Mucosa of rectum (tissue), 2 donors: ENCODE measurements at regions not wholly inside any gene's neighbourhood (a gene's known extent, or its start where the extent isn't known, plus 50 kb on each side); places are given as distances from the start of the nearest gene placed in this dataset.

ENCODE experiments used
- H3K27ac ChIP-seq, 2 donors: one replicate each; pipeline ENCODE4 v1.7.0; 2013; ENCODE audit warnings: inconsistent platforms in 2 of 2, low read depth in 2 of 2, low read length in 2 of 2
- H3K27me3 ChIP-seq, 2 donors: one replicate each; pipeline ENCODE4 v1.7.0; 2013; ENCODE audit warnings: low read length in 2 of 2; ENCODE audit not compliant: control insufficient read depth in 2 of 2, insufficient read depth in 2 of 2
- H3K36me3 ChIP-seq, 2 donors: one replicate each; pipeline ENCODE4 v1.7.0; 2013; ENCODE audit warnings: low read length in 2 of 2; ENCODE audit not compliant: control insufficient read depth in 2 of 2, insufficient read depth in 2 of 2
- H3K4me1 ChIP-seq, 2 donors: one replicate each; pipeline ENCODE4 v1.7.0; 2013; ENCODE audit warnings: low read length in 2 of 2, mild to moderate bottlenecking in 1 of 2; ENCODE audit not compliant: control insufficient read depth in 2 of 2, insufficient read depth in 2 of 2
- H3K4me3 ChIP-seq, 2 donors: one replicate each; pipeline ENCODE4 v1.7.0; 2013; ENCODE audit warnings: low read length in 2 of 2
- H3K9ac ChIP-seq, 2 donors: one replicate each; pipeline ENCODE4 v1.7.0; 2013; ENCODE audit warnings: low read length in 2 of 2, low read depth in 1 of 2, mild to moderate bottlenecking in 1 of 2
- H3K9me3 ChIP-seq, 2 donors: one replicate each; pipeline ENCODE4 v1.7.0; 2013; ENCODE audit warnings: low read length in 2 of 2; ENCODE audit not compliant: control insufficient read depth in 2 of 2
- donor health status: healthy.
- donor health status: Normal muscosa, but diverticular disease.

- H3K27me3 ChIP-seq, result no peaks in the 10 kb centered on the region
- H3K4me1 ChIP-seq, result no peaks in the 10 kb centered on the region
- H3K9me3 ChIP-seq, result no peaks in the 10 kb centered on the region
- H3K9ac ChIP-seq, result no peak overlapping the region
- no peak overlapping the region for H3K27ac ChIP-seq
- H3K4me3 ChIP-seq, result no peak overlapping the region
- H3K36me3 ChIP-seq, result no peaks in the 10 kb centered on the region
These were observed 189.0 kb downstream of the SEC61B start for GRCh38 chr9:99411068-99411467.

DNA sequence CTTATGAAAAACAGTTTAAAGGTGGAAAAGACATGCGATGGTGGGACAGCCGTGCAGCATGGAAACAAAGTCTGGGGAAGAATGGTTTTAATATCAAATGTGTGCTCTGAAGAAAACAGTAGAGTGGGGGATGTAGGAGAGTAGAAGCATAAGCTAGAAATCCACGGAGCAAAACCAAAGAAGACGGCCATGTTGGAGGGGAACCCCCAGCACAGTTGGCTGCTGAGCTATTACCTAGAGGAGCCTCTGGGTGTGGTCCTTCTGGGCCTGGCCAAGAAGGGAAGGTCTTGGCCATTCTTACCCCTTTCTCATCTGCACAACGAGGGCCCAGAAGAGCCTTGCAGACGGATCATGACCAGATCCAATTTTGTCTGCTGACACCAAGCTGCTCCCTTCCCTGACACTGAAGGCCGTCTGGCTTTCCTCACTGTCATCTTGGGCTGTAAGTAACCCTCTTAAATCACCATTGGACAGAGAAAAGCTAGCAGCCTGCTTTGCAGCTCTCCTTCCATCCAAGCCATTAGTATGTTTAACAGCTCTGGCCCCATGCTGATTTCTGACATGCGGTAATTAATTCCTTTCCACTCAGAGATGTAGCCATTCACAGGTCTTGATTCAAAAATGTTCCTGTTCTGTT lies 189.5 kb downstream of the SEC61B start:
- no peaks in the 10 kb centered on the region for H3K4me1 ChIP-seq

DNA sequence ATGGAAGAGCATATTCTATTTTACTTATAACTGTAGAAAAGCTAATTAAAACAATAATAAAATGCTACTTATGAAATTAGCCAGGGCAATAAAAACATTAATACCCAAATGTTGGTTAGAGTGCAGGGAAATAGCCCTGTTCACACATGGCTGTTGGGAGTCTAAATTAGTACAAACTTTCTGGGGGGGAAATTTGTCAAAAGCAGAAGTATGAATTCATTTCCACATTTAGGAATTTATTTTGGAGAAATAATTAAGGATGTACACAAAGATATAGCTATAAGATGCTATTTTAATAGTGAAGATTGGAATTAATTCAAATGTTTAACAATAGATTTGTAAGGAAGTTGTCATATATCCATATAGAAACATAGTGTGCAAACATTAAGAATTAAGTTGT lies 190.5 kb downstream of the SEC61B start:
- Histone ChIP-seq H3K4me1 (no peaks in the 10 kb centered on the region), H3K9ac (no peak overlapping the region), H3K9me3 (no peaks in the 10 kb centered on the region), H3K36me3 (no peaks in the 10 kb centered on the region), H3K27me3 (no peaks in the 10 kb centered on the region), H3K27ac (no peak overlapping the region), H3K4me3 (no peak overlapping the region)

More for the DNA sequence above, 189.5 kb downstream of the SEC61B start:
- H3K27ac ChIP-seq, result no peak overlapping the region
- H3K9me3 ChIP-seq, result no peaks in the 10 kb centered on the region
- H3K27me3 ChIP-seq, result no peaks in the 10 kb centered on the region
- no peak overlapping the region for H3K4me3 ChIP-seq
- H3K36me3 ChIP-seq, result no peaks in the 10 kb centered on the region
- no peak overlapping the region for H3K9ac ChIP-seq

DNA sequence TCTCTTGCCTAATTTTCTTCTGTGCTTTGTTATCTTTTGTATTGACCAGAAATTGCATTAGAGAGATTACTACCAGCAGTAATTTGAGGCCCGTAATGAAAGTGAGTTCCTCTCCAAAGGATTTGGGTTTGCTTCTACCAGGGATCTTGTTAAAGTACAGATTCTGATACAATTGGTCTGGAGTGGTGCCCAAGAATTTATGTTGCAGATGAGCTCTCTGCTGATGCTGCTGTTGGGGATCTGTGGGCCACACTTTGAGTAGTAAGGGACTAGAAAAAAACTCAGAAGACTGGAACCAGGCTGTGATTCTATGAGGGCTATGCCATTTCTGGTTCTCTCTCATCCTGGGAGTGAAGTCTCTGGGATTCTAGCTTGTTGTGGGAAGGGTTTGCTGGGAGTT lies 192.2 kb downstream of the SEC61B start:
- Histone ChIP-seq H3K9me3 (no peaks in the 10 kb centered on the region), H3K9ac (no peak overlapping the region), H3K36me3 (no peaks in the 10 kb centered on the region), H3K4me1 (no peaks in the 10 kb centered on the region), H3K27ac (no peak overlapping the region), H3K4me3 (no peak overlapping the region), H3K27me3 (no peaks in the 10 kb centered on the region)

DNA sequence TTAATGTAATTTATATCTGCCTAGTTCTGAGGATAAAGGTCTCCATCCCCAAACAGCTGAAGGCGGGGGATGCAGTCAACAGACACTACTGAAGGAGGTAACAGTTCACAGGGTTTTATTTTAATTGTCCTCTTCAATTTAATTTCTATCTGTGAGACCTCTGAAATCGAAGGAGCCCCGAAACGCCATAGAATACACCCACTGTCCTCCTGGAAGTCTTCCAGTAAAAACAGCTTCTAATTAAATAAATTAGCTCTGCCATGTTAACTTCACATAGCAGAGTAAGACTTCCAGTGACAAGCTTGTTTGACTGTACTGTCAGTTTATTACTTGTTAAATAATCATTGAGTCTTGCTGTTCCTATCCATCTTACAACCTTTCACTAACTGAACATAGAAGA lies 193.5 kb downstream of the SEC61B start:
- no peaks in the 10 kb centered on the region for H3K36me3 ChIP-seq
- no peak overlapping the region for H3K4me3 ChIP-seq
- H3K9me3 ChIP-seq, result no peaks in the 10 kb centered on the region
- H3K9ac ChIP-seq, result no peak overlapping the region
- H3K27me3 ChIP-seq, result no peaks in the 10 kb centered on the region
- no peak overlapping the region for H3K27ac ChIP-seq
- no peaks in the 10 kb centered on the region for H3K4me1 ChIP-seq

DNA sequence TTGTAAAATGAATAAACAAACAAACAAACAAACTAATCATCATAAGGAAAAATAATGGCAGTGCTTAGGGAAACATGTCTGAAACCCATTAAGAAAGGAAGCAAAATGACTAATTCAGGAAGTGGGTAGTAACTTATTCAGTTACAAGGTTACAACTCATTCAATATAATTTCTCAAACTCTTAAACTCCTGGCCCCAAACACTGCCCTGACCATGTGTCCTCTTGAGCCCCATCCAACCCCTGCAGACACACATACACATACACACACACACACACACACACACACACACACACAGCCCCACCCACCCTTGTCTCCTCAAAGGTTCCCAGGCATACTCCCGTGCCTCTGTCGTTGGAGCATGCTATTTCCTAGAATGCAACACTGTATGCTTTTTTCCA lies 193.9 kb downstream of the SEC61B start:
- Histone ChIP-seq H3K9me3 (no peaks in the 10 kb centered on the region), H3K36me3 (no peaks in the 10 kb centered on the region), H3K9ac (no peak overlapping the region), H3K27ac (no peak overlapping the region), H3K4me3 (no peak overlapping the region), H3K27me3 (no peaks in the 10 kb centered on the region), H3K4me1 (no peaks in the 10 kb centered on the region)

- H3K4me1 ChIP-seq, result no peaks in the 10 kb centered on the region
- H3K9me3 ChIP-seq, result no peaks in the 10 kb centered on the region
- no peak overlapping the region for H3K27ac ChIP-seq
- no peaks in the 10 kb centered on the region for H3K27me3 ChIP-seq
- no peak overlapping the region for H3K4me3 ChIP-seq
- no peaks in the 10 kb centered on the region for H3K36me3 ChIP-seq
- no peak overlapping the region for H3K9ac ChIP-seq
These were observed 197.0 kb downstream of the SEC61B start for GRCh38 chr9:99419070-99419469.

DNA sequence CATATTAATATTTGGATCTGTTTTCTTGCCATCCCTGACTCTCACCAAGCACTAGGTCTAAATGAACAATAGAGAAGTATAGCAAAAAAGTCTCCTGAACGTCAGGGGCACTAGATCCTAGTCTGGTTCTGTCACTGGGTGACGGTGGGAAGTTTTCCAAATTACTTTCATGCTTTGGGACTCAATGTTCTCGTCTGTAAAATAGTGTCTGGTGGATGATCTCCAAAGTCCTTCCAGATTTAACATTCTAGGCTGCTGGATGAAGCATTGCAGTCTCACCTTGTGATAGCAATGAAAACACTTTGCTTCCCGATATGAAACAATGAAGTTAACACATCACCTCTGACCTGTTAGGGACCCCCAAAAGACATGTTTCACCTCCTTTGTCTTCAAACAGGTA lies 199.3 kb downstream of the SEC61B start:
- Histone ChIP-seq H3K27ac (no peak overlapping the region), H3K9ac (no peak overlapping the region), H3K36me3 (no peaks in the 10 kb centered on the region), H3K9me3 (no peaks in the 10 kb centered on the region), H3K4me1 (no peaks in the 10 kb centered on the region), H3K4me3 (no peak overlapping the region), H3K27me3 (no peaks in the 10 kb centered on the region)

GRCh38 chr9:99425124-99425523 lies 203.0 kb downstream of the SEC61B start:
- Histone ChIP-seq H3K27me3 (no peaks in the 10 kb centered on the region), H3K9me3 (no peaks in the 10 kb centered on the region), H3K9ac (no peak overlapping the region), H3K4me1 (no peaks in the 10 kb centered on the region), H3K36me3 (no peaks in the 10 kb centered on the region), H3K27ac (no peak overlapping the region), H3K4me3 (no peak overlapping the region)

DNA sequence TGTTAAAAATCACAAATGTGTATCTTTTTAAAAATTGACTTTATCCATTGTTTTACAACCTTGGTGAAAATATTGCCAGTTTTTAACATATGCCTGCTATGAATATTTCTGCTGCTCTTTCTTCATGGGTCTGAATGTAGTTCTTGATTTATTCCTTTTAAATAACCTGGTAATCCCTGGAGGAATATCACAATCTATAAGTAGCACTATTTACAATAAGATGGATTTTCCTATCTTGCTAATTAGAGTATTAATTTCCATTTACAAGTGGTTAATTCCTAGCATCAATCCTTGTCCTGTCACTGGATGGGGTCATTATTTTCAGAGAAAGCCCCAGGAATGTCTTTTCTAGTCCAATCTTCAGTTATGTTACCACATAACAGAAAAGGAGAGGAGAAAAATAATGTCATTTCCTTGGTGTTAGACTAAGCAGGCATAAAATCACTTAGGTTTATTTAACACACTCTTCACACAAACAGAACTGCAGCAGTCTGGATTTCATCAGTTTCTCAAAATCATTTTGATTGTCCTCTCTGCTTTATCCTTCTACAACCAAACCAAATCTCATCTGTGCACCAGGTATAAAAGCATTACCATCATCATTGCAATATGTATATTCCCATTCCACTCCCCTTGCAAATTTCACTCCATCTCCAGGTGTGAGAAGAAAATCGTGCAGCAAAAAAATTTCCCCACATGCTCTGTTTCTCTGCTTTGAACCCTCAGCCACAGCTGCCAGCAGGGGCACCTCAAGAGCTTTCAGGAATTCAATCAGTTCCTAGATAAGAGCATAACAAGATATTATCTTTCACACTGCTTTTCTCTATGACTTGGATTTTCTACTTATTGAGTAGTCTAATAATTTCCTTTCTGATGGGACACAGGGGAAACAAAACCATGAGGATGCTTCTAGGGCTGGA lies 204.1 kb downstream of the SEC61B start:
- no peaks in the 10 kb centered on the region for H3K27me3 ChIP-seq

More for the DNA sequence above, 204.1 kb downstream of the SEC61B start:
- H3K4me3 ChIP-seq, result no peak overlapping the region
- no peaks in the 10 kb centered on the region for H3K36me3 ChIP-seq
- H3K9ac ChIP-seq, result no peak overlapping the region
- no peak overlapping the region for H3K27ac ChIP-seq
- no peaks in the 10 kb centered on the region for H3K9me3 ChIP-seq
- H3K4me1 ChIP-seq, result no peaks in the 10 kb centered on the region
